CD8-positive, alpha-beta memory T cell (primary cell): ENCODE measurements at regions not wholly inside any gene's neighbourhood (a gene's known extent, or its start where the extent isn't known, plus 50 kb on each side); places are given as distances from the start of the nearest gene placed in this dataset.

Experiments used
- CTCF ChIA-PET: fragments of 350-600 bp; sonication (Branson Sonifier 250); formaldehyde crosslinking; loops from one replicate; lab custom pipeline; 2021; ENCODE audit warnings: antibody characterized with exemption; lab: Charles Lee
- POLR2A ChIA-PET: fragments of 350-600 bp; sonication (Branson Sonifier 250); formaldehyde crosslinking; loops from one replicate; lab custom pipeline; 2021; ENCODE audit warnings: antibody characterized with exemption; lab: Charles Lee
- DNase-seq, 5 donors: peaks; one replicate each; pipeline versions ENCODE4 v3.0.0 to v3.0.0-alpha.2; 2020 to 2022; ENCODE audit warnings: mixed read lengths in 1 of 5
- H3K27ac ChIP-seq: one replicate; pipeline ENCODE4 v1.7.0; 2013; ENCODE audit warnings: low read depth, mild to moderate bottlenecking, low read length, moderate library complexity
- H3K27me3 ChIP-seq: 2 replicates; pipeline ENCODE4 v1.7.0; 2013; ENCODE audit warnings: low read length, mild to moderate bottlenecking; ENCODE audit not compliant: insufficient read depth, poor library complexity, severe bottlenecking
- H3K36me3 ChIP-seq: 2 replicates; pipeline ENCODE4 v1.7.0; 2013; ENCODE audit warnings: mild to moderate bottlenecking, low read length, moderate library complexity; ENCODE audit not compliant: insufficient read depth
- H3K4me1 ChIP-seq: 2 replicates; pipeline ENCODE4 v1.7.0; 2013; ENCODE audit warnings: mild to moderate bottlenecking, low read length, moderate library complexity; ENCODE audit not compliant: insufficient read depth
- H3K4me3 ChIP-seq: 2 replicates; pipeline ENCODE4 v1.7.0; 2013; ENCODE audit warnings: mild to moderate bottlenecking, low read length
- H3K9me3 ChIP-seq: 2 replicates; pipeline ENCODE4 v1.7.0; 2013; ENCODE audit warnings: mild to moderate bottlenecking, low read length
- H3K27ac Mint-ChIP-seq, 8 donors: one replicate each; pipeline ENCODE4 v1.8.0; 2020 to 2021; ENCODE audit warnings: mixed read lengths in 8 of 8, mild to moderate bottlenecking in 6 of 8, inconsistent platforms in 3 of 8, moderate library complexity in 3 of 8
- H3K27me3 Mint-ChIP-seq, 2 donors: one replicate each; pipeline ENCODE4 v1.8.0; 2020 to 2021; ENCODE audit warnings: mixed read lengths in 2 of 2, mild to moderate bottlenecking in 1 of 2, moderate library complexity in 1 of 2
- H3K36me3 Mint-ChIP-seq, 3 donors: one replicate each; pipeline ENCODE4 v1.8.0; 2020 to 2021; ENCODE audit warnings: mixed read lengths in 3 of 3, inconsistent platforms in 1 of 3, mild to moderate bottlenecking in 1 of 3
- H3K4me1 Mint-ChIP-seq, 3 donors: one replicate each; pipeline ENCODE4 v1.8.0; 2020 to 2021; ENCODE audit warnings: mixed read lengths in 3 of 3, inconsistent platforms in 1 of 3, mild to moderate bottlenecking in 1 of 3
- H3K4me3 Mint-ChIP-seq, 7 donors: one replicate each; pipeline ENCODE4 v1.8.0; 2020 to 2021; ENCODE audit warnings: mixed read lengths in 7 of 7, mild to moderate bottlenecking in 6 of 7, moderate library complexity in 4 of 7, inconsistent platforms in 2 of 7
- H3K9me3 Mint-ChIP-seq, 5 donors: one replicate each; pipeline ENCODE4 v1.8.0; 2020 to 2022; ENCODE audit warnings: mixed read lengths in 5 of 5, mild to moderate bottlenecking in 3 of 5, moderate library complexity in 2 of 5, inconsistent platforms in 1 of 5

DNA sequence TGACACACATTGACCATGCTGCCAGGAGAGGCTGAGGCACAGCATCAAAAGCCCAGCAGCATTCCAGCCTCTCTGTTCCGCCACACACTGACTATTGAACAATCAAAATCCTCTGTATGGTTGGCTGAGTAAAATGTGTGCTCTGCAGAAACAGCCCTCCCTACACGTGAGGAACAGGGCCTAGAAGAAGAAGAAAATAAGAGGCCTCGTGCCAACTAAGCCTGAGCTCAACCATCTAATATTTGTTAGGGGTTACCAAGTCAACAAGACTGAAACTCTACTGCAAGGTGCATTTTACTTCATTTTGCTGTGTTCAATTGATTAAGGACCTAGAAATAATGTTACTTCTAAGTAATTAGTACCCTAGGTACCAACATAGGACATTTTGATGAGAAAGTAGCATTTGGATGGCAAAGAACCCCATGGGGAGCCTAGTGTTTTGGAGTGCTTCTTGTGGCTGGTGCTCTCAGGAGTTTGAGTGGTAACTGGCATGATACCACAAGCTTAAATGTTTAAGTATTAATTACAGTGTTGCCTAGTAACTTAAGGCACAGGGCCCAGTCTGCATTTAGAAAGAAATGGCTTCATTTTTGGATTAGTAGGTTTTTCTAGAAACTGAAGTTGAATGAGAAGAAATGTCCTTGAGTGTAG, 146.6 kb upstream of the PLN start:
- H3K4me3 ChIP-seq, result no peak overlapping the region
- H3K36me3 ChIP-seq, result no peaks in the 10 kb centered on the region
- peak overlapping the region in 1 of 8 donors; percentile 37 for H3K27ac Mint-ChIP-seq
- CTCF ChIA-PET, result no interaction called here
- H3K4me1 ChIP-seq, result no peaks in the 10 kb centered on the region
- no peaks in the 10 kb centered on the region for H3K4me1 Mint-ChIP-seq
- no peak for DNase-seq
- H3K27me3 Mint-ChIP-seq, result no peaks in the 10 kb centered on the region
- no peaks in the 10 kb centered on the region for H3K27me3 ChIP-seq
- POLR2A ChIA-PET, result no interaction called here
- no peak overlapping the region for H3K4me3 Mint-ChIP-seq
- H3K27ac ChIP-seq, result no peak overlapping the region
- no peaks in the 10 kb centered on the region for H3K9me3 Mint-ChIP-seq
- H3K36me3 Mint-ChIP-seq, result peaks cover 0 to 15% (median 7%) of the 10 kb centered on the region in 3 donors
- H3K9me3 ChIP-seq, result no peaks in the 10 kb centered on the region

DNA sequence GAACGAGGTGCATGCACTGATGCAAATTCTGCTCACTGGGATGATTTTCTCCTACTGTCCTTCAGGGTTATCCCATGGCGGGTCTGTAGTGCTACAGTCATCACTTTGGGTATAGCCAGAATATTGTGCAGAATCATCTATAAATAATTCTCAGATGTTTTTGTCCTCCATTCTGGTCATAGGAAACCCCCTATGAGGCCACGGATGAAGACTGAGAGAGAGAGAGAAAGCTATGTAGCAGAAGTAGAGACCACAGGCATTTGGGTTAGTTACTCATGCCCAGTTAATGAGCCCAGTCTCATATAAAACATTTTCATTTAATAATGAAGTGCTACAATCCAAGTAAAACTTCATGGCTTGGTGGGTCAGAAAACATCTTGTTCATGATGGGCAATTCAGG, 145.1 kb upstream of the PLN start:
- Histone ChIP-seq H3K36me3 (no peaks in the 10 kb centered on the region), H3K27me3 (no peaks in the 10 kb centered on the region), H3K4me1 (no peaks in the 10 kb centered on the region), H3K4me3 (no peak overlapping the region), H3K27ac (no peak overlapping the region), H3K9me3 (no peaks in the 10 kb centered on the region)
- Mint-ChIP-seq H3K27ac (no peak overlapping the region), H3K36me3 (peaks cover 3 to 19% (median 8%) of the 10 kb centered on the region in 3 donors), H3K9me3 (no peaks in the 10 kb centered on the region), H3K27me3 (no peaks in the 10 kb centered on the region), H3K4me3 (no peak overlapping the region), H3K4me1 (no peaks in the 10 kb centered on the region)
- ChIA-PET POLR2A (no interaction called here), CTCF (no interaction called here)
- no peak for DNase-seq

GRCh38 chr6:118408863-118409262, 139.2 kb upstream of the PLN start:
- no peaks in the 10 kb centered on the region for H3K9me3 ChIP-seq
- H3K27me3 ChIP-seq, result no peaks in the 10 kb centered on the region
- no peak for DNase-seq
- Mint-ChIP-seq H3K4me3 (peak overlapping the region in 1 of 7 donors; percentile 29), H3K9me3 (peaks cover 0 to 12% (median 10%) of the 10 kb centered on the region in 5 donors), H3K27me3 (no peaks in the 10 kb centered on the region), H3K36me3 (peaks cover 7 to 39% (median 8%) of the 10 kb centered on the region in 3 donors), H3K4me1 (no peaks in the 10 kb centered on the region), H3K27ac (no peak overlapping the region)
- H3K27ac ChIP-seq, result no peak overlapping the region
- H3K4me1 ChIP-seq, result no peaks in the 10 kb centered on the region
- H3K4me3 ChIP-seq, result no peak overlapping the region
- CTCF ChIA-PET, result no interaction called here
- POLR2A ChIA-PET, result no interaction called here
- no peaks in the 10 kb centered on the region for H3K36me3 ChIP-seq

DNA sequence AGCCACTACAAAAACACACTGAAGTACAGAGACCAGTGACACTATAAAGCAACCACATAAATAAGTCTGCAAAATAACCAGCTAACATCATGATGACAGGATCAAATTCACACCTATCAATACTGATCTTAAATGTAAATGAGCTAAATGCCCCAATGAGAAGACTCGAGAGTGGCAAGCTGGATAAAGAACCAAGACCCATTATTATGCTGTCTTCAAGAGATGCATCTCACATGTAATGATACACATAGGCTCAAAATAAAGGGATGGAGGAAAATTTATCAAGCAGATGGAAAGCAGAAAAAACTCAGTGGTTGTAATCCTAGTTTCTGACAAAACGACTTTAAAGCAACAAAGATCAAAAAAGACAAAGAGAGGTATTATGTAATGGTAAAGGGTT, 138.1 kb upstream of the PLN start:
- Histone ChIP-seq H3K27ac (no peak overlapping the region), H3K4me3 (no peak overlapping the region), H3K4me1 (no peaks in the 10 kb centered on the region), H3K36me3 (no peaks in the 10 kb centered on the region), H3K9me3 (no peaks in the 10 kb centered on the region), H3K27me3 (no peaks in the 10 kb centered on the region)
- H3K4me3 Mint-ChIP-seq, result no peak overlapping the region
- no peak overlapping the region for H3K27ac Mint-ChIP-seq
- peaks cover 7 to 39% (median 8%) of the 10 kb centered on the region in 3 donors for H3K36me3 Mint-ChIP-seq
- ChIA-PET CTCF (no interaction called here), POLR2A (no interaction called here)
- H3K4me1 Mint-ChIP-seq, result no peaks in the 10 kb centered on the region
- no peaks in the 10 kb centered on the region for H3K27me3 Mint-ChIP-seq
- no peak for DNase-seq
- H3K9me3 Mint-ChIP-seq, result peaks cover 0 to 12% (median 10%) of the 10 kb centered on the region in 5 donors
